Stimulated activated CD8-positive, alpha-beta memory T cell treated with anti-CD3 and anti-CD28 coated beads, Interleukin-15, amount 100 ng/mL, for 48 hours (primary cell): ENCODE measurements at regions not wholly inside any gene's neighbourhood (a gene's known extent, or its start where the extent isn't known, plus 50 kb on each side); places are given as distances from the start of the nearest gene placed in this dataset.

ENCODE experiments used
- DNase-seq, 2 donors: peaks; one replicate each; pipeline ENCODE4 v3.0.0-alpha.2; 2020; ENCODE audit warnings: low read depth in 2 of 2

DNA sequence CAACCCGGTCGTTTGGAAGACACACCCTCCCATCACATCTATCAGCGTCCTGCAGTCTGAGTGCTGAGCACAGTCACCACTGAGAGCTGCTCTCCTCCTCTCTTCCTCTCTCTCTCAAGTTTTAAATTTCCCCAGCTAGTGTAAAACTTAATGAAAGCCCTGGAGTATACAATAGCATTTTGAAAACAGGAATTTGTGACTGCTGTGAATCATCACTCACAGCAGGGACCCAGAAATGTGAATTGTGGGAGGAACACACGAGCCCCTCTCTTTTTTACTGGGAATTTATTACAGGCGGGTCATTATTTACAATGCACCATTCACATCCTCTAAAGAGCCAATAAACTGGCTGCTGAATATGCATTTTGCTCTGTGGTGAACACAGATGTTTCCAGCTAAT lies 185.0 kb upstream of the SMIM21 start:
- DNase-seq, result no peak

DNA sequence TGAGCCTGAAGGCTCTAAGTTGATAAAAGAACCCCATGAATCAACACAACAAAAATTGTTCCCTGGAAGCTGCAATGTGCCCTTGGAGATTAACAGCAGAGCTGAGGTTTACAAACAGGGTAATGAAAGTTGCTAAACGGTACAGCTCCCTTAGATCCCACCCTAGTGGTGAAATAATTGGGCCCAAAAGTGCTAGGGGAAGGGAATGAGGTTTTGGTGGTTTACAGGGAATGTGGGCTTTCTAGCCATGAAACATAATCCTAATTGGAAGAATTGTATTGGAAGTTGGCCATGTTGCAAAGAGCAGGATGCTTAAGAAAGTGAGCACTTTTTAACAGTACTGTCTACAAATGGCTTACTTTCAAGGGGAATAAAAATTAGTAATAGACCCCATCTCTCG lies 180.2 kb upstream of the SMIM21 start:
- DNase-seq, result no peak

- no peak for DNase-seq
These were observed 165.0 kb upstream of the SMIM21 start for GRCh38 chr18:75592527-75592926.

GRCh38 chr18:75588412-75588811 lies 160.9 kb upstream of the SMIM21 start:
- no peak for DNase-seq

DNA sequence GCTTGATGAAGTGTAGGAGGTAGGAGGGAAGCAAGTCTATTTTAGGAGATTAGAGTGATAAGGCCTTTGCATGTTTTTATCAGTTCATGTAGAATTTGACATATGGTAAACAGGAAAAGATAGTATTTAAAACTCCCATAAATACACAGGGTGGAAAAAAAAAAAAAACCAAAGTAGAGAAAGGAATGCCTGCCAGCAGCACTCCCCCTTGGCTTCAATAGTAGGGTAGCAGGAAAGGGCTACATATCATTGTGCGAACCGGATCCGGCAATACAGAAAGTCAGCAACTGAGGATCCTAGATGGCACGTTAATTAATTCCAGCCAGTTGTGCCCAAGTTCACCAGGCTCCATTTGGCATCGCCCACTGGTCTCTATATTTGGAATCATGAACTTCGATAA lies 159.6 kb upstream of the SMIM21 start:
- no peak for DNase-seq

GRCh38 chr18:75586130-75586889 lies 158.8 kb upstream of the SMIM21 start:
- DNase-seq, result no peak

- no peak for DNase-seq
These were observed 155.4 kb upstream of the SMIM21 start for GRCh38 chr18:75582940-75583339.

- DNase-seq, result no peak
These were observed 154.9 kb upstream of the SMIM21 start for GRCh38 chr18:75582406-75582821.

DNA sequence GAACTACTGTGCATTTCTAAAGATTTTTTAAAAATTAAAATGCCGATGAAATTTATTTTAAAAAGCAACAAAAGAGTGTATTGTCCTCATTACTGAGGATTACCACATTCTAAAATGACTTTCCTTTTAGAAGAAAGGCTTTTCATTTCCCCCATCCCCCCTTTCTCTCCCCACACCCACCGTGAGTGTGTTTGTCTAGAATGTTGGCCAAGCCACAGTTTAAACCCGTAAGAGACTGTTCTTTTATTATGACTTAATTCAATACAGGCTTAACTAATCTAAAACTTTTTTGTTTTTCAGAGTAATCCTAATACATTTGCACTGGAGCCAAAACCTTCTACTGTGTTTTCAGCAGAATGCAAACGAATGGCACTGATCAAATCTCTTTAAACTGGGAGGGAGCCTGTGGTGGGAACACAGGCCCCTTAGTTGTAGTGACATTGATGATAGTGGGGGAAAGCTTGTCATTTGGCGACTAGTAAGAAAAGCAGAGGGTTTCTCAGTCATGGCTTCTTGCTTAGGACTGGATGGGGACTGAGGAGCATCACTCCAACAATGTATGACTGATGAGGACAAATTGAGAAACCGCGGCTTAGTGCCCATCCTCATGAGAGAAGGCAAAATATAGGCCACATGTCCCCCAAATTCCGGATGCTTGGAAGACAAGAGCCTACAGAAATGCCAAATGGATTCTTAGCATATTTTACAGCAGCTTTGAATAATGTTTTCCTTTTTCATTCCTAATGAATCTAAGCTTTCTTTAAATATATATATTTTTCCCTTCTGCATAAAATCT lies 154.0 kb upstream of the SMIM21 start:
- DNase-seq, result no peak

DNA sequence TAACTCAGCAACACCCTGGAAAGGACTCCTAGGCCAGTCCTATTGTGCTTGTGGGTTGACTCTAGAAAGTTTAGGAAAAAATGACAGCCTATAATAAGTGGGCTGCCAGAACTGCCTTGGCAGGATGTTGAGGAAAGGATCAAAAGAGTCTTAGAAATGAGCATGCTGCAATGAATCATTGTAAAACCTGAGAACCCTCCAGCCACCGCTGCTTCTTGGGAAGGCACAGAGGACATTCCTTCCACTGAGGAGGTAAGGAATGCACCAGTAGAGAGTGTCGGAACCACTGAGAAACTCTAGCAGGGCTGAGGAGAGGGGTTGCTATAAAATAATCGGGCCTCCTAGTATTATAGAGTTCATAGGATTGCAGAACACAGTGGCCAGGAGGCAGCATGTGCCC lies 146.7 kb upstream of the SMIM21 start:
- no peak for DNase-seq

GRCh38 chr18:75563150-75563549 lies 135.6 kb upstream of the SMIM21 start:
- no peak for DNase-seq

DNA sequence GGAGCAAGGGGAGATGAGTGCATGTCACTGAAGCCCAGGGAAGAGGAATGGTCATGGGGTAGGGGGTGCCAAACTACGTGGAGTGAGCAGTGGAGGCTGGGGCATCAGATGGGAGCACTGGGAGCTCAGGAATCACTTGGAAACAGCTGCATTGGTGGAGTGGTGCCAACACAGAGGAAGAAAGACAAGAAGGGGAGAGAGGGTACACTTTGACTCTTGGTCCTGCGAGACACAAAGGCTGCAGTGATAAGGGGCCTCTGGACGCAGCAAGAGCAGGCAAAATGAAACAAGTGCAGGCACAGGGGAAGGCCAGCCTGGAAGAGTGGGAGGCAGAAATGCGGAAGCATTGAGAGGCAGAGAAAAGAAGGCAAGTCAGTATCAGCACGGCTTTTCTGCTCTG lies 134.7 kb upstream of the SMIM21 start:
- no peak for DNase-seq

DNA sequence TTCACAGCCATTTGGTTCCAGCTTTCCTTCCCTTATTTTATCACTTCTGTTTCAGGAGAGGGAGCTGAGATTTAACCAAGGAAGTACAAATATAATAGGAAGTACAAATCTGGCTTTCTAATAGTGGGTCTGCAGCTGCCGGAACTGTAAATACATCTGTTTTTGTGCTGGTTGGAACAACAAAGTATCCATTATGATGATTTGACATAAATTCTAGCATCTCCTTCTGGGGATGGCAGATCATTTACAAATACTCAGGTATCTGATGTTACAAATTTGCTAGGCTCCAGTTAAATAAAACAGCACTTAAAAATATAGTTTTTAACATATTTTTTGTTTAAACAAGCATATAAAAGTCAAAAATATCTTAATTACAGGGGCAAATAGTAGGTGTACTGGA lies 131.3 kb upstream of the SMIM21 start:
- no peak for DNase-seq

DNA sequence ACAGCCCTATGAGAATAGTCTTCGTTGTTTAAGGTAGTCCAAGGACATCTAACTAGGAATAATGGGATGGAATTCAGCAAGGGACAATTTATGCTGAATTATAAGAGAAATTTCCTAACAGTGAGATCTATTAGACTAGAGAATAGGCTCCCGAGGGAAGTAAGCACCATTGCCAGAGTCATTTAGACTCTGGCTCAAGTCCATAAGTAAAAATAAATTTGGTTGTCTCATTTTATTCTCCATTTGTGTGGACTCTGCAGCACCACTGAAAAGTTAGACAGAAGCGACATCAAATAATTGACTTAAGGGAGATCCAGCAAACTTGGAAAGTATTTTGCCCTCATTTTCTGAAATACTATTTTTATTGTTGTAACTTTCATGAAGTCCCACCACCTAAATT lies 129.3 kb upstream of the SMIM21 start:
- no peak for DNase-seq

GRCh38 chr18:75554644-75555185 lies 127.2 kb upstream of the SMIM21 start:
- DNase-seq, result no peak

DNA sequence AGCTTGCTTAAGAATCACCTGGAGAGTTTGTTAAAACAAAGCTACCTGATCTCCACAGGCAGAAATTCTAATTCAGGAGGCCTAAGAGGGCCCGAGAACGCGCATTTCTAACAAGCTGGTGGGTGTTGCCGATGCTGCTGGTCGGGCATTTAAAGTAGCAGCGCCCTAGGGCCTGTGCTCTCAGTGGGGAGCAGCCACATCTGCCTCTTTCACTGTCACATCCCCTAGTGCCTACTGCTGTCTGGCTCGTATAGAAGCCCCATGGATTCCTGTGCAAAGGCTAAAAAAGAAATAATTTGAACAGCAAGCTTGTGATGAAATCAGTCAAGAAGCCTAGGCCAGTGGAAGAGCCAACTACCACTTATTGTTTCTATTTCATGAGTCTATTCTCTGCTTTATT lies 126.7 kb upstream of the SMIM21 start:
- no peak for DNase-seq

GRCh38 chr18:75553021-75553420 lies 125.5 kb upstream of the SMIM21 start:
- no peak for DNase-seq

GRCh38 chr18:75551071-75551470 lies 123.6 kb upstream of the SMIM21 start:
- DNase-seq, result no peak

DNA sequence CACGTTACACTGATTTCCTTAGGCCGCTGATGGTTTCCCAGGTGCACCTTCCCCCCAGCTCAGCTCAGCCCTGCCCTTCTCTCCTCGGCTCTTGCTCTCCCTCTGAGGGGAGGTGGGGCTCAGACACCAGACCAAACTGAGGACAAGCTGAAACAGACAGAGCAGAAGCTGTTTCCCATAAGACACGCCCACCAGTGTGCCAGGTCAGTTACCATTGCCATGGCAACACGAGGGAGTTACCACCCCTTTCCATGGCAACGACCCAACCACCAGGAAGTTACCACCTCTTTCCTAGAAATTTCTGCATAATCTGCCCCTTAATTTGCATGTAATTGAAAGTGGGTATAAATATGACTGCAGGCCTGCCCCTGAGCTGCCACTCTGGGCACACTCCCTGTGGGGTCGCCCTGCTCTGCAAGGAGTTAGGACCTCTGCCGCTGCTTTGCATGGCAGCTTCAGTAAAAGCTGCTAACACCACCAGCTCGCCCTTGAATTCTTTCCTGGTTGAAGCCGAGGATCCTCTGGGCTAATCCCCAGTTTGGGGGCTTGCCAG lies 120.9 kb upstream of the SMIM21 start:
- no peak for DNase-seq

GRCh38 chr18:75546964-75547363 lies 119.5 kb upstream of the SMIM21 start:
- no peak for DNase-seq

DNA sequence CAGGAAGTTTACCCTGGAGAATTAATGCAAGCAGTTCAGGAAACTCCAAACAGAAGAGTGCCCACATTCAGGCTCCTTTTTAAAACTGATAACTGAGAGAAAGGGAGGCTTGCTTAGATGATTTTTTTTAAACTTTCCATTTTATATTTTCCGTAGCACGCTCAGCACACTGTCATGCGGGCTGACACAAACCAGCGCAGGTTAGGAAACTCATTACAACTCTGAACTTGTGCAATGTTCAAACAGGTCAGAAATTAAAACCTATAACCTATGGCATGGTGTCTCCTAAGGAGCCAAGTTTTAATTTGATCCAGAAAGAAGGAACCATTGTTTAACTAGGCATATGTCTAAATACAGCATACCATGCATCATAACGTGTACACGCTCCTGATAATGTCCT lies 117.7 kb upstream of the SMIM21 start:
- no peak for DNase-seq

DNA sequence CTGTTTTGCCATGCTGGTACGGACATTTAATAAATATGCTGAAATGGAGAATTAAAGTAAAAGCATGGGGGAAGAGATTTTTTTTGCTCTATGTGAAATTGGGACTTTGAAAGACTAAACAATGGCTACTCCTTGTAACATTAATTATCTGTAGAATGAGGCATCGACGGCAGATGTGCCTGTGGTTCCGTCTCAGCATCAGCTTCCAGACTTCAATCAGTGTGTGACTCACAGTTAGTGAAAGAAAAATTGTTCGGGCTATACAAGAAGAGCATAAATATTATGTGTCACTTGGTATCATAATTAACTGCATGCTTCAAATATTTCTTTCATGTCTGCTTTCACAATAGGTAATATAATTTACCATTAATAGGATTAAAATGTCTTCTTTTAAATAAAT lies 117.0 kb upstream of the SMIM21 start:
- no peak for DNase-seq

DNA sequence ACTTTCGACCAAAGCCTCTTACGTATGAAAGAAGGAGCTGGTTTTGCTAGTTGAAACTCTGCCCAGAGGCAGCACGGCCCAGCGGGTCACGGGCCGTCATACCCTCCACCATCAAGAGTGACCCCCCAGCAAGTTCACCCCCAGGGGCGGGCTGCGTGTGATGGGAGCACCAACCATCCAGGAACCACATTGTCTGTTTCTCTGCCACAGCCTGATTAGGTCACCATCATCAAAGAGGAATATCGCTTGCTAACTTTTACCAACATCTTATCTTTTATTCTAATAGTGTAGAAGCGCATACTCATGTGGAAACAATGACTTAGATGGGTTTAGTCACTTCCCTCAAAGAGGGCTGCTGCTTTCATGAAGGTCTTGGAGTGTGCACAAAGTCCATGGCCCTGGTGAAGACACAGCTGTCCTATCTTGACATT lies 116.6 kb upstream of the SMIM21 start:
- DNase-seq, result no peak
